SU-DHL-6 (cell line): ENCODE measurements at regions not wholly inside any gene's neighbourhood (a gene's known extent, or its start where the extent isn't known, plus 50 kb on each side); places are given as distances from the start of the nearest gene placed in this dataset.

Experiments
- EZH2phosphoT487 ChIP-seq: fragments of 200-600 bp; sonication (generic), shearing (Covaris generic); conservative IDR thresholded peaks from 2 replicates; pipeline ENCODE4 v1.6.1; 2018; ENCODE audit warnings: mild to moderate bottlenecking, antibody characterized with exemption, low read length, moderate library complexity, mixed read lengths
- TF ChIP-seq, protein P1 (sequence below): fragments of 200-600 bp; sonication (generic); IDR thresholded peaks from one replicate; pipeline ENCODE4 v1.5.1; 2017; ENCODE audit warnings: antibody characterized with exemption, mild to moderate bottlenecking, low read length, moderate library complexity; ENCODE audit not compliant: insufficient read depth, poor library complexity, severe bottlenecking

DNA sequence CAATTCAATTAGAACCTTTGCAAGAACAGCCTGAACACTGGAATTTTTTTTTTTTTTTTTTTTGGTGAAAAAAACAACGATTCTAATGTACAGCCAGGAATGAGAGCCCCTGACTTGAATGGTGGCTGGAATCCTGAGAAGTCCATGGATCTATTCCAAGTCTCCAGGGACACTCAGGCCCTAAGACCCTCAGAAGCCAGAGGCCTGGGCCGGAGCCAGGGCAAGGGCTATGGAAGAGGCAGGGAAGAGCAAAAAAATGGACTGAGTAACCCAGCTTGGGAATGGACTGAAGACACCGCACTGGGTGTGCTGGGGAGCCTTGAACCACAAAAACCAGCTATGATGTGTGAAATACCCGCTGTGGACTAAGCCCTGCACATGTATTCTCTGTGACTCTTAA is 60.3 kb upstream of the LHX1 start:
- TF ChIP-seq, protein P1, sequence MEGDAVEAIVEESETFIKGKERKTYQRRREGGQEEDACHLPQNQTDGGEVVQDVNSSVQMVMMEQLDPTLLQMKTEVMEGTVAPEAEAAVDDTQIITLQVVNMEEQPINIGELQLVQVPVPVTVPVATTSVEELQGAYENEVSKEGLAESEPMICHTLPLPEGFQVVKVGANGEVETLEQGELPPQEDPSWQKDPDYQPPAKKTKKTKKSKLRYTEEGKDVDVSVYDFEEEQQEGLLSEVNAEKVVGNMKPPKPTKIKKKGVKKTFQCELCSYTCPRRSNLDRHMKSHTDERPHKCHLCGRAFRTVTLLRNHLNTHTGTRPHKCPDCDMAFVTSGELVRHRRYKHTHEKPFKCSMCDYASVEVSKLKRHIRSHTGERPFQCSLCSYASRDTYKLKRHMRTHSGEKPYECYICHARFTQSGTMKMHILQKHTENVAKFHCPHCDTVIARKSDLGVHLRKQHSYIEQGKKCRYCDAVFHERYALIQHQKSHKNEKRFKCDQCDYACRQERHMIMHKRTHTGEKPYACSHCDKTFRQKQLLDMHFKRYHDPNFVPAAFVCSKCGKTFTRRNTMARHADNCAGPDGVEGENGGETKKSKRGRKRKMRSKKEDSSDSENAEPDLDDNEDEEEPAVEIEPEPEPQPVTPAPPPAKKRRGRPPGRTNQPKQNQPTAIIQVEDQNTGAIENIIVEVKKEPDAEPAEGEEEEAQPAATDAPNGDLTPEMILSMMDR, result no peak
- TF ChIP-seq EZH2phosphoT487, result no peak
